Activated CD8-positive, alpha-beta T cell treated with anti-CD3 and anti-CD28 coated beads for 36 hours (primary cell): ENCODE measurements at regions not wholly inside any gene's neighbourhood (a gene's known extent, or its start where the extent isn't known, plus 50 kb on each side); places are given as distances from the start of the nearest gene placed in this dataset.

Experiments used
- ATAC-seq: fragments of 200-7000 bp; cut with Tn5 transposase; one replicate; pipeline ENCODE4 v1.10.0; 2021; ENCODE audit warnings: mild to moderate bottlenecking, moderate library complexity
- CTCF ChIA-PET: fragments of 350-600 bp; sonication (Branson Sonifier 250); formaldehyde crosslinking; loops from one replicate; lab custom pipeline; 2021; ENCODE audit warnings: antibody characterized with exemption; lab: Charles Lee
- POLR2A ChIA-PET: fragments of 350-600 bp; sonication (Branson Sonifier 250); formaldehyde crosslinking; loops from one replicate; lab custom pipeline; 2021; ENCODE audit warnings: antibody characterized with exemption; lab: Charles Lee
- DNase-seq: peaks from one replicate; pipeline ENCODE4 v3.0.0-alpha.2; 2020
- H3K27ac Mint-ChIP-seq: one replicate; pipeline ENCODE4 v1.8.0; 2021; ENCODE audit warnings: mild to moderate bottlenecking, mixed read lengths
- H3K27me3 Mint-ChIP-seq: one replicate; pipeline ENCODE4 v1.8.0; 2021; ENCODE audit warnings: mixed read lengths
- H3K36me3 Mint-ChIP-seq: one replicate; pipeline ENCODE4 v1.8.0; 2021; ENCODE audit warnings: low read depth, mixed read lengths
- H3K4me1 Mint-ChIP-seq: one replicate; pipeline ENCODE4 v1.8.0; 2021; ENCODE audit warnings: low read depth, mixed read lengths
- H3K4me3 Mint-ChIP-seq: one replicate; pipeline ENCODE4 v1.8.0; 2021; ENCODE audit warnings: mild to moderate bottlenecking, moderate library complexity, mixed read lengths
- H3K9me3 Mint-ChIP-seq: one replicate; pipeline ENCODE4 v1.8.0; 2021; ENCODE audit warnings: mixed read lengths
- intact Hi-C: fragments of 100-400 bp; cut with micrococcal nuclease; formaldehyde crosslinking; loops from one replicate; pipeline ENCODE4 v1.10.0; 2022
- TF ChIP-seq, protein P1 (sequence below): fragments of 200-600 bp; IDR thresholded peaks from one replicate; pipeline ENCODE4 v1.8.0; 2022; ENCODE audit warnings: antibody characterized with exemption, mild to moderate bottlenecking

DNA sequence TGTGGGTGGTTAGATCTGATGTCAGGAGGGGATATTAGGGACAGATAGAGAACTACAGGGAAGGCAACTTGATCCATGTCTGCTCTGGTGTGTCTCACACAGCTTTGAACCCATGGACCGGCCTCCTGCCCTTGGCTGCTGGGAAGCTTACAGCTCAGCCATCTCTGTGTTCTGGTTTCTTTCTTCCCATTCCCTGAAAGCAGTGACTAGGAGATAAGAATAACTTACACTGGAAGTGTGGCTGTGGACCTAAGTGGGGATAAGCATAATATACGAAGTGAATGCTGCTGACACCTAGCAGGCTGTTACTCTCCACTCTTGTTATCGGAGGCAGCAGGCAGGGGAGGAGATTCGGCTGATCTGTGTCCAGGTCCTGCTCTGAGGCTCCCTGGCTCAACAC lies 282.3 kb upstream of the TUT7 start:
- no peak overlapping the region for H3K27ac Mint-ChIP-seq
- H3K4me1 Mint-ChIP-seq = no peaks in the 10 kb centered on the region
- H3K27me3 Mint-ChIP-seq = peaks cover 13% of the 10 kb centered on the region
- ATAC-seq (no peak), DNase-seq (no peak)
- no peaks in the 10 kb centered on the region for H3K36me3 Mint-ChIP-seq
- ChIA-PET CTCF (interaction anchor here (0.8 to 2.5 kb wide), 3 partner anchors 24 to 689 kb away, joined by 5 to 7 read pairs (median 7); no protein-coding TSS in a partner anchor), POLR2A (no interaction called here)
- no peak overlapping the region for H3K4me3 Mint-ChIP-seq
- TF ChIP-seq, protein P1, sequence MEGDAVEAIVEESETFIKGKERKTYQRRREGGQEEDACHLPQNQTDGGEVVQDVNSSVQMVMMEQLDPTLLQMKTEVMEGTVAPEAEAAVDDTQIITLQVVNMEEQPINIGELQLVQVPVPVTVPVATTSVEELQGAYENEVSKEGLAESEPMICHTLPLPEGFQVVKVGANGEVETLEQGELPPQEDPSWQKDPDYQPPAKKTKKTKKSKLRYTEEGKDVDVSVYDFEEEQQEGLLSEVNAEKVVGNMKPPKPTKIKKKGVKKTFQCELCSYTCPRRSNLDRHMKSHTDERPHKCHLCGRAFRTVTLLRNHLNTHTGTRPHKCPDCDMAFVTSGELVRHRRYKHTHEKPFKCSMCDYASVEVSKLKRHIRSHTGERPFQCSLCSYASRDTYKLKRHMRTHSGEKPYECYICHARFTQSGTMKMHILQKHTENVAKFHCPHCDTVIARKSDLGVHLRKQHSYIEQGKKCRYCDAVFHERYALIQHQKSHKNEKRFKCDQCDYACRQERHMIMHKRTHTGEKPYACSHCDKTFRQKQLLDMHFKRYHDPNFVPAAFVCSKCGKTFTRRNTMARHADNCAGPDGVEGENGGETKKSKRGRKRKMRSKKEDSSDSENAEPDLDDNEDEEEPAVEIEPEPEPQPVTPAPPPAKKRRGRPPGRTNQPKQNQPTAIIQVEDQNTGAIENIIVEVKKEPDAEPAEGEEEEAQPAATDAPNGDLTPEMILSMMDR = no peak
- no peaks in the 10 kb centered on the region for H3K9me3 Mint-ChIP-seq
- intact Hi-C loops = no loop called here

DNA sequence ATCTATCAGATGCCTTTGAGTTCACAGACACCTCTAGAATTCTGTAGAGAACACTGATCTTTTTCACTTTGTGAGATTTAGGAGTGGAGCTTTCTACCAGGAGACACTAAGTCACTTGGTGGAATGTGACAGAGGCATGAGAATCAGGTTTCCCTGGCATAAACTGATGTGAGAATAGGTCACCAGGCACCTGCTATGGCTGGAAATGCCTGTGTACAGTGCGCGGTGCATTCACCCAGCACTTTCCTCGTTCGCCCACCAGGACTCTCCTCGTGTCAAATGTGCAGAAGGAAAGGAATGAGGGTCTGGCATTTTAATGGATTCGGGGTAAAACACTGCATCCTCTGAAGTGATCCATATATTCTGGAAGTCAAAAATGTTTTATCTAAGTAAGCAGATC lies 281.8 kb upstream of the TUT7 start:
- no peak overlapping the region for H3K4me3 Mint-ChIP-seq
- no peak for DNase-seq
- intact Hi-C loops = no loop called here
- no peaks in the 10 kb centered on the region for H3K4me1 Mint-ChIP-seq
- no peaks in the 10 kb centered on the region for H3K36me3 Mint-ChIP-seq
- ATAC-seq = no peak
- ChIA-PET POLR2A (no interaction called here), CTCF (interaction anchor here (2.4 kb wide), 1 partner anchor 689 kb away, joined by 7 read pairs; no protein-coding TSS in a partner anchor)
- H3K9me3 Mint-ChIP-seq = no peaks in the 10 kb centered on the region
- H3K27ac Mint-ChIP-seq = no peak overlapping the region
- H3K27me3 Mint-ChIP-seq = peaks cover 13% of the 10 kb centered on the region
- TF ChIP-seq, protein P1 = no peak

GRCh38 chr9:86634501-86634900 lies 280.3 kb upstream of the TUT7 start:
- CTCF ChIA-PET = no interaction called here
- no peak overlapping the region for H3K4me3 Mint-ChIP-seq
- POLR2A ChIA-PET = no interaction called here
- no peak for ATAC-seq
- H3K9me3 Mint-ChIP-seq = no peaks in the 10 kb centered on the region
- no peak for DNase-seq
- intact Hi-C loops = no loop called here
- peaks cover 13% of the 10 kb centered on the region for H3K27me3 Mint-ChIP-seq
- TF ChIP-seq, protein P1 = no peak
- H3K27ac Mint-ChIP-seq = no peak overlapping the region
- no peaks in the 10 kb centered on the region for H3K4me1 Mint-ChIP-seq
- H3K36me3 Mint-ChIP-seq = no peaks in the 10 kb centered on the region

GRCh38 chr9:86633945-86634344 lies 279.7 kb upstream of the TUT7 start:
- no peak overlapping the region for H3K4me3 Mint-ChIP-seq
- H3K27me3 Mint-ChIP-seq = peaks cover 13% of the 10 kb centered on the region
- H3K4me1 Mint-ChIP-seq = no peaks in the 10 kb centered on the region
- TF ChIP-seq, protein P1 = no peak
- no peak for DNase-seq
- H3K36me3 Mint-ChIP-seq = no peaks in the 10 kb centered on the region
- H3K27ac Mint-ChIP-seq = no peak overlapping the region
- POLR2A ChIA-PET = no interaction called here
- intact Hi-C loops = no loop called here
- no peak for ATAC-seq
- no peaks in the 10 kb centered on the region for H3K9me3 Mint-ChIP-seq
- CTCF ChIA-PET = no interaction called here

GRCh38 chr9:86632537-86632936 lies 278.3 kb upstream of the TUT7 start:
- intact Hi-C loops = no loop called here
- Mint-ChIP-seq H3K27me3 (peaks cover 13% of the 10 kb centered on the region), H3K36me3 (no peaks in the 10 kb centered on the region), H3K27ac (no peak overlapping the region), H3K4me1 (no peaks in the 10 kb centered on the region), H3K9me3 (no peaks in the 10 kb centered on the region), H3K4me3 (no peak overlapping the region)
- ChIA-PET CTCF (no interaction called here), POLR2A (interaction anchor here (0.6 kb wide), 1 partner anchor 96 kb away, joined by 5 read pairs; no protein-coding TSS in a partner anchor)
- ATAC-seq (no peak), DNase-seq (no peak)
- TF ChIP-seq, protein P1 = no peak
